Heart left ventricle (tissue), 13 donors: ENCODE measurements at regions not wholly inside any gene's neighbourhood (a gene's known extent, or its start where the extent isn't known, plus 50 kb on each side); places are given as distances from the start of the nearest gene placed in this dataset.

ENCODE experiments used
- POLR2A ChIP-seq, 2 donors: fragments of 450-650 bp; IDR thresholded peaks; one replicate each; pipeline ENCODE4 v1.6.1; 2017; ENCODE audit warnings: antibody characterized with exemption in 2 of 2, mild to moderate bottlenecking in 2 of 2, moderate library complexity in 2 of 2
- TF ChIP-seq, protein P1 (sequence below), 12 donors: fragments of 200-600 bp; sonication (generic) in 4 of 12; IDR thresholded peaks; one replicate each; pipeline versions ENCODE4 v1.5.0 to v1.8.0; 2018 to 2022; ENCODE audit warnings: antibody characterized with exemption in 12 of 12, mild to moderate bottlenecking in 5 of 12
- donor health status: ischemic (EF 13 %, LVEDD 7.1; RV severe dilation, severe dysfunction).
- donor health status: DM: no; HTN: yes; CAD: no.
- donor health status: DM: no; HTN: no; CAD: no.
- donor health status: ischemic (EF 25% LVEDD 6.9; RV normal size, moderate dysfunction).
- donor health status: ischemic (EF 25% LVEDD 5.7; RV mildly dilated, moderate dysfunction).
- donor health status: ischemic (EF 35%, LVEDD 5.7; RV mildly dilated, moderate dysfunction).
- donor health status: nonischemic (EF 11% LVEDD 7.7; RV severe dilation, severe dysfunction).
- donor health status: DM: yes; HTN: yes; CAD: no.
- donor health status: PGD.
- donor health status: ischemic (EF 29% LVEDD 5.4; RV normal size, mild dysfunction).
- donor health status: nonischemic (EF 23%, LVEDD 6.1; RV moderate dilation, normal function).

DNA sequence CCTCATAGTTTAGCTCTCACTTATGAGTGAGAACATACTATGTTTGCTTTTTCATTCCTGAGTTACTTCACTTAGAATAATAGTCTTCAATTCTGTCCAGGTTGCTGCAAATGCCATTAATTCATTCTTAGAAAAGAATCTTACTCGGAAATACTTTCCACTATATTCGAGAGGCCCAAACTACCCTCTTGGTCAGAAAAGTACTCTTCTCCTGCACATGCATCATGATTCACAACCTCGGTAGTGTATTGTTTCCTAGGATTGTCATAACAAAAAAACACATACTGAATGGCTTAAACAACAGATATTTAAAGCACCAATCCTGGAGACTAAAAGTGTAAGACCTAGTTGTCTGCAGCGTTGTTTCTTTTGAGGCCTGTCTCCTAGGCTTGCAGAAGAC is 364.0 kb upstream of the SLC14A2 start:
- TF ChIP-seq, protein P1, sequence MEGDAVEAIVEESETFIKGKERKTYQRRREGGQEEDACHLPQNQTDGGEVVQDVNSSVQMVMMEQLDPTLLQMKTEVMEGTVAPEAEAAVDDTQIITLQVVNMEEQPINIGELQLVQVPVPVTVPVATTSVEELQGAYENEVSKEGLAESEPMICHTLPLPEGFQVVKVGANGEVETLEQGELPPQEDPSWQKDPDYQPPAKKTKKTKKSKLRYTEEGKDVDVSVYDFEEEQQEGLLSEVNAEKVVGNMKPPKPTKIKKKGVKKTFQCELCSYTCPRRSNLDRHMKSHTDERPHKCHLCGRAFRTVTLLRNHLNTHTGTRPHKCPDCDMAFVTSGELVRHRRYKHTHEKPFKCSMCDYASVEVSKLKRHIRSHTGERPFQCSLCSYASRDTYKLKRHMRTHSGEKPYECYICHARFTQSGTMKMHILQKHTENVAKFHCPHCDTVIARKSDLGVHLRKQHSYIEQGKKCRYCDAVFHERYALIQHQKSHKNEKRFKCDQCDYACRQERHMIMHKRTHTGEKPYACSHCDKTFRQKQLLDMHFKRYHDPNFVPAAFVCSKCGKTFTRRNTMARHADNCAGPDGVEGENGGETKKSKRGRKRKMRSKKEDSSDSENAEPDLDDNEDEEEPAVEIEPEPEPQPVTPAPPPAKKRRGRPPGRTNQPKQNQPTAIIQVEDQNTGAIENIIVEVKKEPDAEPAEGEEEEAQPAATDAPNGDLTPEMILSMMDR (IDR thresholded peaks at IDR 0.05), result no peak
- no peak for TF ChIP-seq POLR2A (IDR thresholded peaks at IDR 0.05)
